NCI-H128 (cell line): ENCODE measurements at regions not wholly inside any gene's neighbourhood (a gene's known extent, or its start where the extent isn't known, plus 50 kb on each side); places are given as distances from the start of the nearest gene placed in this dataset.

Experiments
- DNase-seq: peaks from one replicate; lab custom pipeline; 2025; ENCODE audit not compliant: unreplicated experiment; lab: John Stamatoyannopoulos, UW

- no peak for DNase-seq
Measured at GRCh38 chr12:111201495-111202236, 167.2 kb downstream of the PHETA1 start.

GRCh38 chr12:111201036-111201435 lies 167.9 kb downstream of the PHETA1 start:
- DNase-seq = no peak

- DNase-seq = no peak
Measured at GRCh38 chr12:111197376-111197944, 171.4 kb downstream of the PHETA1 start.

- DNase-seq = no peak
Measured at GRCh38 chr12:111196532-111196931, 172.4 kb downstream of the PHETA1 start.

GRCh38 chr12:111195316-111195715 lies 173.6 kb downstream of the PHETA1 start:
- DNase-seq = no peak

- DNase-seq = no peak
Measured at GRCh38 chr12:111194703-111195051, 174.2 kb downstream of the PHETA1 start.

- DNase-seq = no peak
Measured at GRCh38 chr12:111193977-111194702, 174.8 kb downstream of the PHETA1 start.

- no peak for DNase-seq
Measured at GRCh38 chr12:111193496-111193895, 175.4 kb downstream of the PHETA1 start.

- DNase-seq = no peak
Measured at GRCh38 chr12:111193067-111193466, 175.8 kb downstream of the PHETA1 start.

- no peak for DNase-seq
Measured at GRCh38 chr12:111192647-111193046, 176.2 kb downstream of the PHETA1 start.

GRCh38 chr12:111190741-111191526 lies 178.0 kb downstream of the PHETA1 start:
- no peak for DNase-seq

GRCh38 chr12:111189792-111190191 lies 179.1 kb downstream of the PHETA1 start:
- DNase-seq = no peak

GRCh38 chr12:111188436-111188835 lies 180.5 kb downstream of the PHETA1 start:
- no peak for DNase-seq

- DNase-seq = no peak
Measured at GRCh38 chr12:111186347-111186746, 182.5 kb downstream of the PHETA1 start.

- DNase-seq = no peak
Measured at GRCh38 chr12:111185889-111186227, 183.0 kb downstream of the PHETA1 start.

GRCh38 chr12:111185206-111185888 lies 183.5 kb downstream of the PHETA1 start:
- DNase-seq = no peak

GRCh38 chr12:111184161-111184560 lies 184.7 kb downstream of the PHETA1 start:
- no peak for DNase-seq

- DNase-seq = no peak
Measured at GRCh38 chr12:111183094-111183493, 185.8 kb downstream of the PHETA1 start.

- no peak for DNase-seq
Measured at GRCh38 chr12:111182382-111182781, 186.5 kb downstream of the PHETA1 start.

GRCh38 chr12:111181143-111181726 lies 187.7 kb downstream of the PHETA1 start:
- DNase-seq = peak; percentile 22
